GM21737 (cell line): ENCODE measurements at regions not wholly inside any gene's neighbourhood (a gene's known extent, or its start where the extent isn't known, plus 50 kb on each side); places are given as distances from the start of the nearest gene placed in this dataset.

Source experiments
- ATAC-seq: cut with Tn5 transposase; IDR thresholded peaks from one replicate; pipeline ENCODE4 v1.9.1; 2021; ENCODE audit warnings: mild to moderate bottlenecking, moderate library complexity; ENCODE audit not compliant: unreplicated experiment

DNA sequence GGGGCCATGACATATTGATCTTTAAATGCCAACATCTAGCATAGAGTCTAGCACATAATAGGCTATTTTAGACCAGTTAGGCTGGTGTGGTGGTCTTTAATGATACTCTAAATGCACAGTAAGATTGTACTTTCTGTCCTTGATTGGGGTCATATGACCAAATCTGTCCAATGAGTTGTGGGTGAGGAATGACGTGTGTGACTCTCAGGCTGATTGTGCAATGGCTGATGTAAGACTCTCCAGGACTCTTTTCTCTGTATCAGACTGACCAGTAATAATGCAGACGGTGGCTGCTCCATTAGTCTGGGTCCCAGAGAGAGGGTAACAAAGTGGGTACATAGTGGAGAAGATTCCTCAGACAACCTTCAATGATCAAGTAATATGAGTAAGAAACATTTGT is 541.6 kb upstream of the CAMK1G start:
- no peak for ATAC-seq

DNA sequence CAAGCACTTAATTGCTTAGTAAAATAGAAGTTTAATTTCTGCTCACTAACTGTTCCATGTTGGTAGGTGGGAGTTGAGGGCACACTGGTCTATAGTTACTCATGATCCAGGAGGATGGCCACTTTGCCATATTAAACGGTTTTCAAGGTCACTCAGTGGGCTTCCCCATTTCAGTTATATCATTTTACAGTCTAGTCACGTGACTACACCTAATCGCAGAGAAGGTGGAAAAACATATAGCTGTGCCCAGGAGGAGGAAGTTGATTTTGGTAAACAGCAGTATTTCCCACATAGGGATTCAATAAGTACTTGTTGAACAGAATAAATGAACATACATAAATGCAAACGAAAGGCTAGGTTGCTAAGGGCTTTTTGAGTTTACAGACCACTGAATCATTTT is 541.1 kb upstream of the CAMK1G start:
- ATAC-seq: no peak

DNA sequence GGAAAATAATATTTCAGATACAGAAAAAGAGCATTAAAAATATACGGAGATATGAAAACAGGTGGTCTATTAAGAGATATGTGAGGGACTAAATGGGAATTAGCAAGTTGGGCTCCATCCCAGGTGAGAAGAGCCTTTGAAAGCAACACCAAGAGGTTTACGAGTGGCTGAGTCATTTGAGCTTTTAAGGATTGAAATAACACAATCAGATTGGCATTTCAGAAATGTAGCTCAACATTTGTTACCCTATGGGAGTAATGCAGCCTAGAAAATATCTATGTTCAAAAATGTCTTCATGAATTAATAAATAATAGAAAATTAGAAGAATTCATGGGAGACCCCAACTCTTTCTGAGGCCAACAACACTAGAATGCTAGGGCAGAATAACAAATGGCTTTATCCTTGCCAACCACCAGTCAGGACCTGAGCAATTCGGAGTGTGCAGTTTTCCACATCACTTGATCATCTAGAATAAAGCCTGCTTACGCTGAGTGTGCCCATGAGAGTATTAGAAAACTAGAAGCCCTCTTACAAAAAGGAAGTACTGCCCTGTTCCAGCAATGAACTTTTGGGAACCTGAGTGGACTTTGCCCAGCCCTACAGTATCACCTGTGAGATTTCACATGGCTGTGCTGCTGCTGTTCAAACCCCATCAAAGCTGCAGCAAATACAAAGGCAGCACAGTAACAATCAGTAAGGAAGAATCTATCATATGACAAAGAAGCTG is 538.0 kb upstream of the CAMK1G start:
- ATAC-seq: no peak

DNA sequence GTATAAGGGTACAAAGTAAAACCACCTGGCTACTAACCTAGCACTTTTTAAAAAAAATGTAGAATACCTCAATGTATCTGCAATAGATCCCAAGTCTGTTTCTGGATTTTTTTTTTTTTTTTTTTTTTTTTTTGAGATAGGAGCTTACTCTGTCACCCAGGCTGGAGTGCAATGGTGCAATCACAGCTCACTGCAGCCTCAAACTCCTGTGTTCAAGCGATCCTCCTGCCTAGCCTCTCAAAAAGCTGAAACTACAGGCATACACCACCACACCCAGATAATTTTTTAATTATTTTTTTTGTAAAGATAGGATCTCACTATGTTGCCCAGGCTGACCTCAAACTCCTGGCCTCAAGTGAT is 537.5 kb upstream of the CAMK1G start:
- no peak for ATAC-seq

DNA sequence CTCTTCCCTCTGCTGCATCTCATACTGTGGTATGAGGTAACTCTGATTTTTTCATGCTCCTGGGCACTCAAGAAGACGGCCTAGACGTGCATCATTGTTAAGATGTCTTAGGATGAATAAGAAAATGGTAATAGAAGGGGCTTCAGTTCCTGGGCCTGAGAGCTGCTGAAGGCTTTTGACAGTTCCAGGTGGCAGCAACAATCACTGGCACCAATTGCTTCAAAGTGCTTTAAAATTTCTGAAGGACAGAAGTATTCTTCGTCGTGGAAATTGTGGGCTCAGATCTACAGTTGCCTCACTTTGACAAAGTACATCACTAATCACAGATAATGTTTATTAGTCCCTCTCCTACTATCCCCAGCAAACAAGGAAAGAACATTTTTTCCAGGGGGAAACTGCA is 536.6 kb upstream of the CAMK1G start:
- no peak for ATAC-seq

DNA sequence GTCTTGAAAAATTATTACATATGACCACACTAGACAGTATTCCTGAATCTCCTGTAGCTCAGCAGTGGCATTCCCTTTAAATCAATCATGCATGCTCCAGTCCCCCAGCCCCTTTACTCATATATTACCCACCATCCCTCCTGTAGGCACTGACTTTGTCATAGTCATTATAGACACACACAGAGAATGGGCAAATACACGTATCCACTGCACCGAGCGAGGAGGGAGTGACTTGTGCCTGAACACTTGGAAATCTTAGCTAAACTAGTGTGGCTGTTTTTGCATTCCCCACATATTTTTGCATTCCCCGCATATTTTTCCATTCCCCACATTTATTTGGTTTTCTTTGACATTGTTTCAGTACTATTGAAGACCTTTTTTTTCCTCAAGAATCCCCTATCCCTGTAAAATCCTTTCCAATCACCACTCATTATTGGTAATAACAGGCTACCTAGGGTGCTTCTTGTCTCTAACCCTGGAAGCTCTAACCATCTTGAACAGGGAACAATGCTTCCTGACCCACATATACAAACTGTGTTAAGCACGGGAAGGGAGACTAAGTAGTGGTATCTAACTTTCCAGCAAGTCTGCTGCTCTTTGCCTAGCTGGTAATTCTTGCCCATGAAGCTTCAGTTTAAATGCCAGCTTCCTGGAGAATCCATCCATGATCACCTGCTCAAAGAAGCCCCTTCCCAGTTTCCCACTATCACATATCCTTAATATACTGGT is 534.4 kb upstream of the CAMK1G start:
- no peak for ATAC-seq

DNA sequence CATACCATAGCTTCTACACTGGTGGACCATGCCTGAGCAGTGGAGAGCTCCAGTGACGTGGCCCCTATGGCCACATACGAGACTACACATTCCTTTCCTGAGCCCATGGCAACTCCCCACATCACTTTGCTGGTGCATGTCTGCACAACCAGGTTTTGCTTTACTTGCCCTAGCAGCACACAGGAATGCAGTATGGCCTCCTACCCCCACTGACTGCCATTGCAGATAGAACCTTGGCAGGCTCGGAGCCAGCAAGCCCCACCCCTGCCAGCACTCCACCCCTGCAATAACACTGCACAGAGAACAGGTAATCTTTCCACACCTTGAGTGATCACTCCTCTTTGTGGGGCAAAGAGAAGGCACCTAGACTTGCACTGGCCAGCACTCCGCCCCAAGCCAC is 531.9 kb upstream of the CAMK1G start:
- ATAC-seq: no peak

DNA sequence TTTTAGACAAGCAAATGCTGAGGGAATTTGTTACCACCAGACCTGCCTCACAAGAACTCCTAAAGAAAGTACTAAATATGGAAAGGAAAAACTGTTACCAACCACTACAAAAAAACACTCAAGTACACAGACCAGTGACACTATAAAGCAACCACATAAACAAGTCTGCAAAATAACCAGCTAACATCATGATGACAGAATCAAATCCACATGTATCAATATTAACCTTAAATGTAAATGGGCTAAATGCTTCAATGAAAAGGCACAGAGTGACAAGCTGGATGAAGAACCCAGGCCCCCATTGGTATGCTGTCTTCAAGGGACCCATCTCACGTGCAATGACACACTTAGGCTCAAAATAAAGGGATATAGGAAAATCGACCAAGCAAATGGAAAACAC is 529.9 kb upstream of the CAMK1G start:
- ATAC-seq: no peak

DNA sequence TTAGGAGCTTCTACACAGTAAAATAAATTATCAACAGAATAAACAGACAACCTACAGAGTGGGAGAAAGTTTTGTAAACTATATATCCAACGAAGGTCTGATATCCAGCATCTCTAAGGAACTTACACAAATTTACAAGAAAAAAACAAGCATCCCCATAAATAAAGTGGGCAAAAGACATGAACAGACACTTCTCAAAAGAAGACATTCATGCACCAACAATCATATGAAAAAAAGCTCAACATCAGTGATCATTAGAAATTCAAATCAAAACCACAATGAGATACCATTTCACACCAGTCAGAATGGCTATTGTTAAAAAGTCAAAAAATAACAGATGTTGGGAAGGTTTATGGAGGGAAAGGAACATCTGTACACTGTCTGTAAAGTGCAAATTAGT is 526.4 kb upstream of the CAMK1G start:
- ATAC-seq: no peak

DNA sequence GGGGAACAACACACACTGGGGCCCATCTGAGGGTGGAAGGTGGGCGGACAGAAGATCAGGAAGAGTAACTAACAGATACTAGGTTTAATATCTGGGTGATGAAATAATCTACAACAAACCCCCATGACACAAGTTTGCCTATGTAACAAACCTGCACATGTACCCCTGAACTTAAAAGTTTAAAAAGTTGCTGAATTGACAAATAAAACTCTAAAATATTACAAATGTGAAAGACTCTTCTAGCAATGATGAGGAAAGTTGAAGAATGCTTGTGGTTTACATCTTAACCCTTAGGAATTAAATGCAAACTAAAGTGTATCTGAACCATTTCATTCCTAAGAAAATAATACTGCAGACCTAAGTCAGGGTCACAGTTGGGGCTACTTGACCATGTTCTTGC is 525.6 kb upstream of the CAMK1G start:
- ATAC-seq: no peak

DNA sequence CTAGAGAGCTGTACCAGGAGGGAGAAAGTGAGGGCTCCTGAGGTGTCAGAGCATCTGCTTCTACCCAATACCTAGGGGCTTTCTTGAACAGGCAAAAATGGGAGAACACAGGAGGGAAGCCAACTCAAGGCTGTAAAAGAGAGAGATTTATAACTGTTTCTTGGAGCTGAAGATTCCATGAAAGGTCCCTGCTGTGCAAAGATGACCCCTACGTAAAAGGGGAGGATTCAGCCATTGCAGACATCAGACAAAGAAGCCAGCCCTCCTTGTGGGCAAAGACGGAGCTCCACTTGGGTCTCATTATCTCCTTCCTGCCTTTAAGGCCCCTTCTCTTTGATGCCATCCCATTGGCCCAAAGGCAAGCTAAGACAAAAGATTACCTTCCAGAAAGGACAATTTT is 524.1 kb upstream of the CAMK1G start:
- no peak for ATAC-seq

DNA sequence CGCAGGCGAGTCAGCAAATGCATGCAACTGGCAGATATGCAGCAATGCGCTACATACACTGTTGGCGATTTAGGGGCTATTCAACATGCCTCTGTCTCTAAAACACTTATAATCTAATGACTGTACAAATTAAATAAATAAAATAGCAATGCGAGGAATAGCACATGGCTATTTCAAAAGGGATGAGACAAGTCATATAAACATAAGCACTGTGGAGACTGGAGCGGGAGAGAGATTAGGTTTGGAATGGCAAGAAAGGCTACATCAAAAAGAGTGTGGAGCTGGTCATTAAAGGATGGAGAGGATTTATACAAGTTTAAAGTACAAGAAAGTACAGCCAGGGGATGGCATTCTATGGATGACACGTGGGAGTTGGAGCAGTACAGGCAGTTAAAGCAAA is 523.5 kb upstream of the CAMK1G start:
- no peak for ATAC-seq

DNA sequence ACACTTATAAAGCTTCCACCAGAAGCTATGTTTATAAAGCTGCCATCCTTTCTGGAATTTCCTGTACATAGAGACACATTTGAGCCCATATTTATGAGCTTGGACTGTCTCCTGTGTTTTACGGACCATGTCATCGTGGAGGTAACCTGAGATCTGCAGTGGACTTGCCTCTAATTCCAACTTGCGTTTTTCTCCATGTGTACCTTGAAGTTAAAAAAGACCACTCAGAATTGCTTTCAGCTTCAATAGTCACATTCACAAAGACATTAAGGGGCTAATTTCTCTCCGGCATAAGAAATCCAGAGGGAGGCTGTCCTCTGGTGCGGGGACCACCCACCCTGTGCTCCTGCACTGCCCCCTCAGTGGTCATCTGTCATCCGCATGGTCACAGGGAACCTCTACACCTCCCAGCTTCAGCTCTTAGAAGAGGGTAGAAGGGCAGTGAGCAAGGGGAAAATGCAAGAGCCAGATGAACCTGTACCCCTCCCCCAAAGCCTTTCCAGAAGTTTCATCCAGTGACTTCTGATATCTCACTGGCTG is 521.4 kb upstream of the CAMK1G start:
- ATAC-seq: no peak

DNA sequence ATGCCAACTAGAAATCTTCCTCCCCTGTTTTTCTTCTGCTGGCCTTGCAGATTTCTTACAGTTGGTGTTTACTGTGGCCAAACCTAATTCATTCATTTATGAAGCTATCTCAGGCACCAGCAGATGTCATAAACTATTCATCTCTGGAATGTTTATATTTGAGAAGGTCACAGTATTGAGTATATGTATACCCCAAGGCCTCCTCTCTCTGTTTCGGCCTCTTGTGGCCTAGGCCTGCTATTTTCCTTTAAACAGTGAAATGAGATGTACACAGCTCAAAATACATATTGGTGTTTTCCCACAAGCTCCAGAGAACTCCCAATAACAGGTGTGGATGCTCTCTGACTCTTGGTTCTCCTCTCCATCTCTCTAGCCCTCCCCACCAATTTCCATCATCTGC is 520.7 kb upstream of the CAMK1G start:
- ATAC-seq: no peak

DNA sequence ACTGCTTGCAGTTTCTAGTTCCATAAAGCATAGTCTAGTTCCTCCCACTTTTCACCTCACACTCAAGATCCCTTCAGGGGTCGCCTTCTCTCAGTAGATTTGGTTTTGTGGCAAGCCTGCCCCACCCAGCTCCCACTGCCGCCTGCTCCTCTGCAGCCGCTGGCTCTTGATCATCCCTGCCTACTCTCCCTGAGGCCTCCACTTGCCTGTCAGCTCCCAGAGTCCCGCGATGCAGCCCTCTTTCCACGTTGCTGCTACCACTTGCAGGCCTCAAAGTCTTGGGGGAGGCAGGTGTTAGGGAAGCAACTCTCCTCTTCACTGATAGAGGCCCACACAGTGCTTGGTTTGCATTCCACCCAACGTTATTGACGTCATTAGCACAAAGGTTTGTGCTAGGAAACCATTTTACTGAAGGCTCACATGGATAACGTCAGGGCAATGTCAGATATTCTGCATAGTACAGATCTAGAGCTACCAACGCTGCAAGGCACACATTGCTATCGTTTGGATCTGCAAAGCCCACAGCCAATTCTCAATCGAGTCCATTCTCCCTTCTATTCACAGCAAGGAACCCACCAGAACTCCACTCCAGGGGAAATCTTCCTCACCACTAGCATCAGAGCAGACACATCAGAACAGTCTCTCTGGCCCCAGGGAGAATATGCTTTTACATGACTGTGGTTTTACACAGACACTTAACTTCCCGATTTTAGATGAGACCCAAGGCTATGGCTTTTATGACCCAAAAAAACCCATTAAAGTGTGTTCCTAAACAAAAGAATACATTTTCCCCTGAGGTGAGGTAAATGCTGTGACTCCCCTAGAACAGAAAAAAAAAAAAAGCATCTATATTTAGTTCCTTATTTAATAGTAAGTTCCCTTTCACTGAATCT is 519.5 kb upstream of the CAMK1G start:
- ATAC-seq: no peak

DNA sequence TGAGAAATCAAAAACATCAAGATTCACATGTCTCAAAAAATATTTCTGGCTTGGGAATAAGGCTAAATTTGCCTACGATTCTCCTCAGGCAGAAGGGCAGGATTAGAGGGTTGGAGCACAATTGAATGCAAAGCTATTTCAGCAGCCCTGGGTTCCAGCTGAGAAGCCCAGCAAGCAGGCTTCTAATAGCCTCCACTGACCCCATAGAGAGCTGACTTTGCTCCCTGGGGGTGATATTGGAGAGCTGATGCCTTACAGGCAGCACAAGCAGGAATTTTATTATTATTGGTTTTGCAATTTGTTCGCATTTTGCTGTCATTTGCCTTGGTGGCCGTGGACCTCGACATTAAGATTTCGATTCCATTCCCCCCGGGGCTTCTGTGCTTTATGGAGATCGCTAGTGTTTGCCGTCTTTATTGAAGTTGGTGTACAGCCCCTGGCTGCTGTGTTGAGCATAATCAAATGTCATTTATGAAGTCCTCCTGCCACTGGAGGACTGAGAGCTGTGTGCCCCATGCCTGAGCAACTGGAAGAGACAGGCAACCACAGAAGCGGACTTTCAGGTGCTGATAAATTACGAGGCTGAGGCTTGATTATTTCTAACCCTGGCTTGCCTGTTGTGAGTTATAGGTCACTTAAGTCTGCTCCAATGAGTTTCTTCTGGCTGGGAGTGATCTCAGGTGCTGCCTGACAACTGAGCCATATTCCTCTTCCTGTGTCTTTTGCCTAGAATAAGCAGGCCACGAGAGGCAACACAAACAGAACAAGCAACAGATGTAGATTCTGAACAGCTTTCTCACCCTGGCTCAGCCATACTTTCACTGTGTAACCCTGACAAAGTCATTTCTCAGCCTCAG is 518.4 kb upstream of the CAMK1G start:
- no peak for ATAC-seq

DNA sequence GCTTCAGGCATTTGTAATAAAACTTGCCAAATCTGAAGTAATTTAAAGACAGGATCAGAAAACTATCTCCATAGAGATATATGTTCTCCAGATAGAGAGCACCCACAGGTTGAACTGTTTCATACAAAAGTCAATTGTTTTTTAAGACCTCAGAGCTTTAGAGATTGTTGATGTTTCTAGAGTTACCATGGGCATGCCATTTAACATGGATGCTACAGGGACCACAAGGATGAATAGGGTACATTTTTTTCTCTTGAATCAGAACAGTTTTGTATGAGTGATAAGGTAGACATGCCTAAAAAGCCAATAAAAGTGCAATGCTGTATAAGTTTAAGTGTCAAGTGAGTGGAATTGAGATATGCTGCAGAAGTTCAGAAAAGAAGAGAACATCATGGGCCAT is 511.0 kb upstream of the CAMK1G start:
- ATAC-seq: no peak

DNA sequence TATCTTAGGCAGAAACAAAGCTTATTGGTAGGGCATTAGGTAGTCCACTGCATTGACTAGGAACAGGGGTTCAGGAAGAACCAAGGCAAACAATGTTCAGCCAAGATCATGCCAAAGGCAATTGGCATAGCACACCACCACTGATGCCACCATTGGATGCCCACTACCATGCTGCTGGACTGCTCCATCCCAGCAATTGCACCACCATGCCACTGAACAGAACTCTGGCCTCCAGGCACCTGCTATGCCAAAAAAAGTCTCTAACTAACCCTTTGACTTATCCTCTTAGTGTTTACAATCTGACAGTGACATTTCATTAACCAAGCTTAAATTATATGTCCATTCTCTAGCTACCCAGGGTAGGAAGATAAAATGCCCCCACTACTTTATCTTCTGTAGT is 509.6 kb upstream of the CAMK1G start:
- ATAC-seq: no peak

DNA sequence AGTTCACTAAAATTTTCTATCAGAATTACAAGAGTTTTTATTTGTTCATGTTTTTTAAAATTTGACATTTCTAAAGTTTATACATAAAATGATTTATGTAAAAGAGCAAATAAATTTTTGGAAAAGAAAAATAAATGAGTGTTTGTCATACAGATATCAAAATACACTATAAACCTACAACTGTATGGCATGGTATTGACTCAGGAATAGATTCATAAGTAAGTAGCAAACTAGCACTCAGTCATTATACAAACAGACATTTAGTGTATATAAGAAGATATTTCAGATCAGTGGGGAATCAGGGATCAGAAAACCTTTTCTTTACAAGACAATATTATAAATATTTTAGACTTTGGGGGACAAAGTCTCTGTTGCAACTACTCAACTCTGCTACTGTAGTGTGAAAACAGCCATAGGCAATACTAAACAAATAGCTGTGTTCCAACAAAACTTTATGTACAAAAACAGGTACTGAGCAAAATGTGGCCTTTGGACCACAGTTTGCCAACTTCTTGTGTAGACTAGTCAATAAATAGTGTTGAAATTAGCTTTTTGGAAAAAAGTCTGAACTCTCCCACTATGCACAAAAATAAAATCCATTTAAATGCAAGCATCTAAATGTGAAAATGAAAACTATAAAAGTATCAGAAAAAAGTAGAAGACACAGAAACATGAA is 508.8 kb upstream of the CAMK1G start:
- no peak for ATAC-seq

DNA sequence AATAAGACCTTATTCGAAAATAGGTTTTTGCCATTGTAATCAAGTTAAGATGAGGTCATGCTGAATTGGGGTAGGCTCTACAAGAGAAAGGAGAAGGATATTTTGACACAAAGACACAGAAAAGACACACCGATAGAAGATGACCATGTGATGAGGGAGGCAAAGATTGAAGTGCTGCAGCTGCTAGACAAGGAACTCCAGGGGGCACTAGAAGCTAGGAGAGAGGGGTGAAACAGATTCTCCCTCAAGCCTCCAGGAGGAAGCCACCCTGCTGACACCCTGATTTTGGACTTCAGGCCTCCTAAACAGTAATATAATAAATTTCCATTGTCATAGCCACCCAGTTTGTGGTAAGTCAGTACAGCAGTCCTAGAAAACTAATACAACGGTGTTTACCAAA is 506.8 kb upstream of the CAMK1G start:
- no peak for ATAC-seq
